Heart left ventricle (tissue), 16 donors: ENCODE measurements at regions not wholly inside any gene's neighbourhood (a gene's known extent, or its start where the extent isn't known, plus 50 kb on each side); places are given as distances from the start of the nearest gene placed in this dataset.

Source experiments
- ATAC-seq, 4 donors: fragments of 200-7000 bp; cut with Tn5 transposase; one replicate each; pipeline ENCODE4 v1.9.1; 2020 to 2022; ENCODE audit warnings: moderate library complexity in 4 of 4, mild to moderate bottlenecking in 3 of 4, moderate number of reproducible peaks in 1 of 4
- DNase-seq, 5 donors: peaks; one replicate each; pipeline ENCODE4 v3.0.0-alpha.2; 2020
- H3K27ac ChIP-seq, 12 donors: fragments of 200-600 bp; sonication (generic) in 4 of 12; one replicate each; pipeline versions ENCODE4 v1.5.0 to v1.8.0; 2016 to 2022; ENCODE audit warnings: mild to moderate bottlenecking in 2 of 12
- H3K27me3 ChIP-seq, 9 donors: fragments of 200-600 bp; sonication (generic) in 2 of 9; one replicate each; pipeline versions ENCODE4 v1.5.1 to v1.8.0; 2016 to 2022; ENCODE audit warnings: mild to moderate bottlenecking in 3 of 9
- H3K36me3 ChIP-seq, 9 donors: fragments of 200-600 bp; sonication (generic) in 2 of 9; one replicate each; pipeline versions ENCODE4 v1.5.0 to v1.8.0; 2018 to 2022; ENCODE audit warnings: mild to moderate bottlenecking in 2 of 9
- H3K4me1 ChIP-seq, 12 donors: fragments of 200-600 bp; sonication (generic) in 4 of 12; one replicate each; pipeline versions ENCODE4 v1.5.0 to v1.8.0; 2016 to 2022; ENCODE audit warnings: mild to moderate bottlenecking in 3 of 12
- H3K4me3 ChIP-seq, 12 donors: fragments of 200-600 bp; sonication (generic) in 4 of 12; one replicate each; pipeline versions ENCODE4 v1.5.0 to v1.8.0; 2017 to 2022; ENCODE audit warnings: mild to moderate bottlenecking in 9 of 12, moderate library complexity in 4 of 12
- H3K9me3 ChIP-seq, 12 donors: fragments of 200-600 bp; sonication (generic) in 4 of 12; one replicate each; pipeline versions ENCODE4 v1.5.0 to v1.8.0; 2016 to 2022; ENCODE audit warnings: mild to moderate bottlenecking in 1 of 12
- CTCF ChIP-seq, 12 donors: fragments of 200-600 bp; sonication (generic) in 4 of 12; IDR thresholded peaks; one replicate each; pipeline versions ENCODE4 v1.5.0 to v1.8.0; 2018 to 2022; ENCODE audit warnings: antibody characterized with exemption in 12 of 12, mild to moderate bottlenecking in 5 of 12
- POLR2A ChIP-seq, 2 donors: fragments of 450-650 bp; IDR thresholded peaks; one replicate each; pipeline ENCODE4 v1.6.1; 2017; ENCODE audit warnings: antibody characterized with exemption in 2 of 2, mild to moderate bottlenecking in 2 of 2, moderate library complexity in 2 of 2
- WGBS, 4 donors: extraction: QIAGEN DNeasy Blood & Tissue Kit in 2 of 4; methylation state at CpG; one replicate each; pipeline versions ENCODE4 v1.1.5 to v1.1.7; 2013 to 2018; 5-methylcytosine and 5-hydroxymethylcytosine counted together
- intact Hi-C, 10 donors: fragments of 100-400 bp; cut with DNase I; formaldehyde crosslinking; loops; one replicate each; pipeline versions ENCODE4 v1.11.1 to v1.14.2; 2022
- donor health status: ischemic (EF 13 %, LVEDD 7.1; RV severe dilation, severe dysfunction).
- donor health status: healthy with polysubstance abuse.
- donor health status: DM: no; HTN: yes; CAD: no.
- donor health status: DM: no; HTN: no; CAD: no.
- donor health status: ischemic (EF 25% LVEDD 6.9; RV normal size, moderate dysfunction).
- donor health status: ischemic (EF 25% LVEDD 5.7; RV mildly dilated, moderate dysfunction).
- donor health status: healthy.
- donor health status: DM: yes; HTN: yes; CAD: no.
- donor health status: ischemic (EF 35%, LVEDD 5.7; RV mildly dilated, moderate dysfunction).
- donor health status: nonischemic (EF 11% LVEDD 7.7; RV severe dilation, severe dysfunction).
- donor health status: DM: yes; HTN: yes; CAD: no.
- donor health status: PGD.
- donor health status: ischemic (EF 29% LVEDD 5.4; RV normal size, mild dysfunction).
- donor health status: nonischemic (EF 23%, LVEDD 6.1; RV moderate dilation, normal function).

GRCh38 chr19:16000024-16000663 lies 51.3 kb downstream of the OR10H4 start:
- Histone ChIP-seq H3K27me3 (no peaks in the 10 kb centered on the region), H3K9me3 (no peaks in the 10 kb centered on the region), H3K27ac (no peak overlapping the region), H3K36me3 (no peaks in the 10 kb centered on the region), H3K4me1 (peaks cover 0 to 24% (median 0%) of the 10 kb centered on the region in 12 donors), H3K4me3 (no peak overlapping the region)
- ATAC-seq (no peak), DNase-seq (no peak)
- 80 to 95% (median 85%) methylated on average over 10 of the region's 10 CpGs for WGBS, 4 donors
- intact Hi-C loops, result no loop called here
- no peak for TF ChIP-seq CTCF (IDR thresholded peaks at IDR 0.05)
- TF ChIP-seq POLR2A (IDR thresholded peaks at IDR 0.05), result no peak

DNA sequence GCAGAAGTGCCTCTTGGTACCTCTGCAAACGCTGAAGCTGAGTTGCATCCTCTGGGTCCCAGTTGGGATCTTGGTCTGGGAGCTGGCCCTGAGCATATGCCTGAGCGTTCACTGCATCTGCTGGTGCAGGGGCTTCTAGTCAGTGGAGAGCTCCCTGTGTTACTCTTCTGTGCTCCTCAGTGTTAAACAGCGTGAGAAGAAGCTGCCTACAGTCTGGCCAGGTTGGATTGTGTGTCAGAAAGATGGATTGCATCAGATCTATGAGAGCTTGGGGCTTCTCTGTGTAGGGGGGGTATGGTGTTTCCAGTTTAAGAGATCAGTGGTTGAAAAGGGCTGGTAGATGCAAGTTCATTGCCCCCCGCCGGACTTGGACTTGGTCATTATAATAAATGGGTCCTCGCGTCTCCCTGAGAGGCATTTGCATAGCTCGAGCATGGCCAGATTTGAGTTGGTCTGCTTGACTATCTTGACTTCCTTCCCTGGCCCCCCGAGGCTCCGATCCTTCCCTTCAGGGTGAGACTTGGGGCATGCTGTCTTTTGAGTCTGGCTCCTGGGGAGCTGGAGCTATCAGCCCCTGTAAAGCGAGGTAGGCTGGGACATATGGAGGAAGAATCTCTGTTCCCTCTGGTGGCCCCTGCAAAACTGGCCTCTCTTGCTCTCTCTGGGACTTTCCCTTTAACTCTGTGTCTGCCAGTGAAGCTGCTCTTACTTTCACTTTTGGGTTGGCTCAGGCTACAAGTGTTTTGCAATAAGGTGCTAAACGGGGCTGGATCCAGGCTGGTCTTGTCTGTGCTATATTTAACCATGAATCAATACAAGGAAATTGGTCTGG lies 52.9 kb downstream of the OR10H4 start:
- 37 to 47% (median 43%) methylated on average over 12 of the region's 12 CpGs for WGBS, 4 donors
- intact Hi-C loops, result no loop called here
- H3K27ac ChIP-seq, result peak overlapping the region in 1 of 12 donors; percentile 58

DNA sequence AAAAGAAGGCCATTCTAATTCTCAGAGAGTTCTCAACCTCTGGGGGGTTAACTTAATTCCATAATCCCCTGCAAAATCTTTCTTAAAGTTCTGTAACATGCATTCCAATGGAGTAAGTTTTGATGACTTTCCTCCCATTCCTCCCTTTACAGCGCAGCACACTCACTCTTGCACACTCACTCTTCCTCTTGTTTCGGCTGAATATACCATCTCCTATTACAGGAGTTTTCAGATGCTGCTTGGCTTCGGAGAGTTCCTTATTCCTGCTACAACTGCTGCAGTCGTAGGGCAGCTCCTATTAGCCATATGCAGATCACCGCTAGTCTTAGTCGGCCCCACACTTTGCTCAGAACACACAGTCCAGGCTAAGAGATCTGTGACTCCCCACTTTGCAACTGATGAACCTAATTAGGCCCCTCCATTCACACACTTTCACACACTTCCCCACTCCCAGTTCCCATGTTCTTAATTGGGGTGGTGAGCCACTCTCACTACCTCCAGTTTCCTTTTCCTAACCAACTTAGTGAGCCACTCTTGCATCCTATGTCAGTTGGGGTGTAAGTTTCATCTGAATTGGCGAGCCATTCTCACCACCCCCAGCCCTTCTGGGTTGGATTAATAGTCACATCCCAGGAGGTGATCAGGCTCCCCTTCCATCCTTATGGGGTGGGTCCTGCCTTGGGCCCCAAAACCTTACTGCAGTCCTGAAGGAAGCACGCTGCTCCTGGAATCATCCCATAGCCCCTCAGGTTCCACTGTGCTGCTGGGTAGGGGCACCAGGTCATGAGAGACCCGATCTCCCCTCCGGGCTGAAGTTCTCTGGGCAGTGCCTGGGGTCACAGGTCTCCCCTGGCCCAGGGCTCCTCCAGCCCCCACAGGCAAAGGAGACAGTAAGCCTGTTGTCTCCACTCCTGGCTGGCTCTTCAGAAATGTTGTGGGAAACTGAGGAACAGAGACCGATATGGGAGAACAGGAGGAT lies 53.9 kb downstream of the OR10H4 start:
- intact Hi-C loops, result no loop called here
- 74 to 83% (median 81%) methylated on average over 11 of the region's 11 CpGs for WGBS, 4 donors
- Histone ChIP-seq H3K27me3 (no peaks in the 10 kb centered on the region), H3K36me3 (no peaks in the 10 kb centered on the region), H3K9me3 (no peaks in the 10 kb centered on the region), H3K4me1 (peaks cover 0 to 24% (median 0%) of the 10 kb centered on the region in 12 donors), H3K27ac (peak overlapping the region in 1 of 12 donors; percentile 58), H3K4me3 (peak overlapping the region in 8 of 12 donors; percentile 30 to 55 (median 42))
- DNase-seq, result no peak
- ATAC-seq, result no peak
- TF ChIP-seq POLR2A (IDR thresholded peaks at IDR 0.05) (no peak), CTCF (IDR thresholded peaks at IDR 0.05) (no peak)

More for the DNA sequence above, 52.9 kb downstream of the OR10H4 start:
- ATAC-seq, result peak in 3 of 4 donors; percentile 50 to 59 (median 58)
- TF ChIP-seq CTCF (IDR thresholded peaks at IDR 0.05), result no peak
- no peak for TF ChIP-seq POLR2A (IDR thresholded peaks at IDR 0.05)
- DNase-seq, result no peak
- Histone ChIP-seq H3K9me3 (no peaks in the 10 kb centered on the region), H3K4me3 (peak overlapping the region in 10 of 12 donors; percentile 18 to 55 (median 39)), H3K27me3 (no peaks in the 10 kb centered on the region), H3K36me3 (no peaks in the 10 kb centered on the region), H3K4me1 (peaks cover 0 to 24% (median 0%) of the 10 kb centered on the region in 12 donors)
